ENCODE measurements at regions not wholly inside any gene's neighbourhood (a gene's known extent, or its start where the extent isn't known, plus 50 kb on each side); places are given as distances from the start of the nearest gene placed in this dataset.

DNA sequence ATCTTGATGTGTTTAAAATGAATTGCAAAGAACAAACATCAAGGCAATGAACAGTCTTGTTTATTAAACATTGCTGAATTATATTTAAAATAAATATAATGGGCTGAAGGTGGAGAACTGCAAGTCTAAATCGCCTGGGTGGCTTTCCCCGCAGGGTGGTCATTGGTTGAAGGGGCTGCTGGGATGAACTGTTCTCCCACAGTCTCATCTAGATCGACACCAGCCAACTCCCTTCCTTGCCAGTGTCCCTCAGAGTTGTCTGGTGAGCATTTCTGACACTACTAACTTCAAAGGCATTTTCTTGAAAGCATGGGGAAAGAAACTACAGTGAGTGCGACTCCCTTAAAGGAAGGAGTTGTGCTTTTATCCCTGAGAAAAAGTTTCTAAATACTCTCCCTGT is 196.5 kb upstream of the LRTM1 start:
- TF ChIP-seq, protein P1, sequence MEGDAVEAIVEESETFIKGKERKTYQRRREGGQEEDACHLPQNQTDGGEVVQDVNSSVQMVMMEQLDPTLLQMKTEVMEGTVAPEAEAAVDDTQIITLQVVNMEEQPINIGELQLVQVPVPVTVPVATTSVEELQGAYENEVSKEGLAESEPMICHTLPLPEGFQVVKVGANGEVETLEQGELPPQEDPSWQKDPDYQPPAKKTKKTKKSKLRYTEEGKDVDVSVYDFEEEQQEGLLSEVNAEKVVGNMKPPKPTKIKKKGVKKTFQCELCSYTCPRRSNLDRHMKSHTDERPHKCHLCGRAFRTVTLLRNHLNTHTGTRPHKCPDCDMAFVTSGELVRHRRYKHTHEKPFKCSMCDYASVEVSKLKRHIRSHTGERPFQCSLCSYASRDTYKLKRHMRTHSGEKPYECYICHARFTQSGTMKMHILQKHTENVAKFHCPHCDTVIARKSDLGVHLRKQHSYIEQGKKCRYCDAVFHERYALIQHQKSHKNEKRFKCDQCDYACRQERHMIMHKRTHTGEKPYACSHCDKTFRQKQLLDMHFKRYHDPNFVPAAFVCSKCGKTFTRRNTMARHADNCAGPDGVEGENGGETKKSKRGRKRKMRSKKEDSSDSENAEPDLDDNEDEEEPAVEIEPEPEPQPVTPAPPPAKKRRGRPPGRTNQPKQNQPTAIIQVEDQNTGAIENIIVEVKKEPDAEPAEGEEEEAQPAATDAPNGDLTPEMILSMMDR (IDR thresholded peaks at IDR 0.05): no peak
- no peak for TF ChIP-seq POLR2A (IDR thresholded peaks at IDR 0.05)

All from lower leg skin (tissue), 3 donors.